OCI-LY3 (cell line): ENCODE measurements at regions not wholly inside any gene's neighbourhood (a gene's known extent, or its start where the extent isn't known, plus 50 kb on each side); places are given as distances from the start of the nearest gene placed in this dataset.

Source experiments
- EZH2phosphoT487 ChIP-seq: fragments of 200-600 bp; shearing (Covaris generic); IDR thresholded peaks from 2 replicates; pipeline ENCODE4 v1.6.1; 2018; ENCODE audit warnings: antibody characterized with exemption, mixed run types, low read depth
- TF ChIP-seq, protein P1 (sequence below): fragments of 200-600, 300-600 bp; sonication (generic); IDR thresholded peaks from 2 replicates; pipeline ENCODE4 v1.5.1; 2014; ENCODE audit warnings: antibody characterized with exemption, low read length, low read depth

DNA sequence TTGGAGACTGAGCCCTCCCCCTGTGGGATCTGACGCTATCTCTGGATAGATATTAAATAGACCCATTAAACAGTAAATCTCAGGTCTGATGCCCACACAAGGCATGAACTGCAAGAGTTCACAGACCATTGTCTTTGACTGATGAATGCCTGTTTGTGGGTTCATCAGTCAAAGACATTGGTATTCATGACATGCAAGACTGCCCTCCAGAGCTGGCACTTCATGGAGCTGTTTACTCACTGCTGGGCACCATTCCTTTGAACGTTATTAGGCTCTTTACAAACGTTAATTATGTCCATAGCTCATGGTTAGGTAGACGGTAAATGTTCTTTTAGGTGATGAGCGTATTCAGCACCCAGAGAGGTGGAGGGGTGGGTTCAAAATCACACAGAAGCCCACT lies 111.8 kb upstream of the PABPC3 start:
- TF ChIP-seq, protein P1, sequence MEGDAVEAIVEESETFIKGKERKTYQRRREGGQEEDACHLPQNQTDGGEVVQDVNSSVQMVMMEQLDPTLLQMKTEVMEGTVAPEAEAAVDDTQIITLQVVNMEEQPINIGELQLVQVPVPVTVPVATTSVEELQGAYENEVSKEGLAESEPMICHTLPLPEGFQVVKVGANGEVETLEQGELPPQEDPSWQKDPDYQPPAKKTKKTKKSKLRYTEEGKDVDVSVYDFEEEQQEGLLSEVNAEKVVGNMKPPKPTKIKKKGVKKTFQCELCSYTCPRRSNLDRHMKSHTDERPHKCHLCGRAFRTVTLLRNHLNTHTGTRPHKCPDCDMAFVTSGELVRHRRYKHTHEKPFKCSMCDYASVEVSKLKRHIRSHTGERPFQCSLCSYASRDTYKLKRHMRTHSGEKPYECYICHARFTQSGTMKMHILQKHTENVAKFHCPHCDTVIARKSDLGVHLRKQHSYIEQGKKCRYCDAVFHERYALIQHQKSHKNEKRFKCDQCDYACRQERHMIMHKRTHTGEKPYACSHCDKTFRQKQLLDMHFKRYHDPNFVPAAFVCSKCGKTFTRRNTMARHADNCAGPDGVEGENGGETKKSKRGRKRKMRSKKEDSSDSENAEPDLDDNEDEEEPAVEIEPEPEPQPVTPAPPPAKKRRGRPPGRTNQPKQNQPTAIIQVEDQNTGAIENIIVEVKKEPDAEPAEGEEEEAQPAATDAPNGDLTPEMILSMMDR, result no peak
- TF ChIP-seq EZH2phosphoT487, result no peak
